A549 (cell line): ENCODE measurements at regions not wholly inside any gene's neighbourhood (a gene's known extent, or its start where the extent isn't known, plus 50 kb on each side); places are given as distances from the start of the nearest gene placed in this dataset.

Experiments used
- CHD4 ChIP-seq: fragments of 200-600 bp; sonication (generic); IDR thresholded peaks from 2 replicates; pipeline ENCODE4 v1.6.1; 2016; ENCODE audit warnings: antibody characterized with exemption, mild to moderate bottlenecking, borderline replicate concordance
- CTCF ChIP-seq: fragments of >200 bp; sonication (Bioruptor Twin); formaldehyde crosslinking; IDR thresholded peaks from 3 replicates; pipeline ENCODE4 v1.5.1; 2016
- POLR2AphosphoS2 ChIP-seq: conservative IDR thresholded peaks from 2 replicates; pipeline ENCODE4 v1.6.1; 2012; ENCODE audit warnings: low read length, improper control_type of control experiment, inconsistent platforms
- RFX5 ChIP-seq: fragments of 450-650 bp; IDR thresholded peaks from 2 replicates; pipeline ENCODE4 v1.7.1; 2014; ENCODE audit warnings: antibody characterized with exemption, mild to moderate bottlenecking, moderate library complexity
- USF2 ChIP-seq: fragments of 450-650 bp; IDR thresholded peaks from 2 replicates; pipeline ENCODE4 v1.6.1; 2014; ENCODE audit warnings: antibody characterized with exemption

DNA sequence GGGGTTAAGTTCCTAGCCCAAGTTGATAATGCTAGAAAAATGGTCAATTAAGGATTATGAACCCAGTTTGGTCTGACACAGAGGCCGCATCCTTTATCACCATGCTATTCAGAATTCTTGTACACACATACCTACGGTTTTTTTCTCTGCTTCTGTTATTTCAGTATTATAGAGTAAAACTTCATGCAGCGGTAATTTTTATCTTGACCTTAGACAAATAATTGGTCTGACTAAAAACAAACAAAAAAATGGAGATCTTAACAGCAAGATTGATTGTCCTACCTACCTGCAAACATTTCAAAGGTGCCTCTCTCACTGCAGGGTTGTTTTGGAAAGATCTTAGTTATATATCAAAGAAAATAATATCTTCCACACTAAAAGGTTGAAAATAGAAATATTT is 201.9 kb upstream of the PRICKLE1 start:
- no peak for TF ChIP-seq POLR2AphosphoS2
- TF ChIP-seq RFX5, result no peak
- no peak for TF ChIP-seq USF2
- TF ChIP-seq CHD4, result no peak
- TF ChIP-seq CTCF, result no peak
